Fibroblast of pulmonary artery (primary cell): ENCODE measurements at regions not wholly inside any gene's neighbourhood (a gene's known extent, or its start where the extent isn't known, plus 50 kb on each side); places are given as distances from the start of the nearest gene placed in this dataset.

Experiments used
- DNase-seq: peaks from one replicate; pipeline ENCODE4 v3.0.0-alpha.2; 2010; ENCODE audit warnings: low read depth
- H3K4me3 ChIP-seq: replicated peaks from 2 replicates; pipeline ENCODE4 v1.5.1; 2011; ENCODE audit warnings: low read depth, mild to moderate bottlenecking, control low read depth, low read length, moderate library complexity
- CTCF ChIP-seq: IDR thresholded peaks from 2 replicates; pipeline ENCODE4 v1.5.1; 2011; ENCODE audit warnings: mild to moderate bottlenecking, control low read depth, low read length, inconsistent platforms; ENCODE audit errors: missing control alignments

GRCh38 chr15:94600505-94600904 is 369.1 kb downstream of the MCTP2 start:
- no peak for DNase-seq
- TF ChIP-seq CTCF, result no peak
- no peak overlapping the region for H3K4me3 ChIP-seq

GRCh38 chr15:94602754-94603470 is 371.6 kb downstream of the MCTP2 start:
- no peak for TF ChIP-seq CTCF
- peak; percentile 4 for DNase-seq

GRCh38 chr15:94606286-94606685 is 374.9 kb downstream of the MCTP2 start:
- DNase-seq, result no peak
- H3K4me3 ChIP-seq, result no peak overlapping the region
- TF ChIP-seq CTCF, result no peak

More at GRCh38 chr15:94602754-94603470, 371.6 kb downstream of the MCTP2 start:
- no peak overlapping the region for H3K4me3 ChIP-seq

- DNase-seq, result peak; percentile 45
- no peak for TF ChIP-seq CTCF
- H3K4me3 ChIP-seq, result no peak overlapping the region
Measured at GRCh38 chr15:94607176-94607654, 375.9 kb downstream of the MCTP2 start.

GRCh38 chr15:94610069-94610468 is 378.7 kb downstream of the MCTP2 start:
- no peak for DNase-seq
- TF ChIP-seq CTCF, result no peak
- H3K4me3 ChIP-seq, result no peak overlapping the region

- no peak for DNase-seq
- TF ChIP-seq CTCF, result no peak
- no peak overlapping the region for H3K4me3 ChIP-seq
Measured at GRCh38 chr15:94610485-94610884, 379.1 kb downstream of the MCTP2 start.

- no peak for DNase-seq
- H3K4me3 ChIP-seq, result no peak overlapping the region
Measured at GRCh38 chr15:94611656-94612055, 380.3 kb downstream of the MCTP2 start.

More at GRCh38 chr15:94611656-94612055, 380.3 kb downstream of the MCTP2 start:
- TF ChIP-seq CTCF, result no peak
